Peyer's patch (tissue), 4 donors: ENCODE measurements at regions not wholly inside any gene's neighbourhood (a gene's known extent, or its start where the extent isn't known, plus 50 kb on each side); places are given as distances from the start of the nearest gene placed in this dataset.

Experiments
- DNase-seq, 3 donors: peaks; one replicate each; pipeline ENCODE4 v3.0.0-alpha.2; 2017 to 2019
- H3K27ac ChIP-seq, 4 donors: fragments of 200-600 bp; sonication (generic); one replicate each; pipeline ENCODE4 v1.5.1; 2016 to 2019
- H3K27me3 ChIP-seq, 2 donors: fragments of 200-600 bp; sonication (generic); one replicate each; pipeline ENCODE4 v1.5.1; 2019
- H3K36me3 ChIP-seq, 3 donors: fragments of 200-600 bp; sonication (generic); one replicate each; pipeline ENCODE4 v1.5.1; 2016 to 2019
- H3K4me1 ChIP-seq, 4 donors: fragments of 200-600 bp; sonication (generic); one replicate each; pipeline ENCODE4 v1.5.1; 2016 to 2019
- H3K4me3 ChIP-seq, 4 donors: fragments of 200-600 bp; sonication (generic); 1 replicate in 3 of 4; 2 replicates in 1 of 4; pipeline ENCODE4 v1.5.1; 2016 to 2019; ENCODE audit warnings: mild to moderate bottlenecking in 1 of 4
- H3K9me3 ChIP-seq, 4 donors: fragments of 200-600 bp; sonication (generic); one replicate each; pipeline ENCODE4 v1.5.1; 2016 to 2019; ENCODE audit warnings: mild to moderate bottlenecking in 1 of 4
- POLR2A ChIP-seq, 2 donors: fragments of 450-650 bp; IDR thresholded peaks; one replicate each; pipeline ENCODE4 v1.5.1; 2017; ENCODE audit warnings: antibody characterized with exemption in 2 of 2, mild to moderate bottlenecking in 2 of 2, moderate library complexity in 2 of 2
- TF ChIP-seq, protein P1 (sequence below), 6 experiments: fragments of 450-650 bp in 4 of 6; fragments of 200-600 bp in 2 of 6; sonication (generic) in 1 of 6; IDR thresholded peaks; one replicate each; pipeline ENCODE4 v1.5.1; 2017 to 2019; ENCODE audit warnings: antibody characterized with exemption in 6 of 6, mild to moderate bottlenecking in 3 of 6, moderate library complexity in 1 of 6

DNA sequence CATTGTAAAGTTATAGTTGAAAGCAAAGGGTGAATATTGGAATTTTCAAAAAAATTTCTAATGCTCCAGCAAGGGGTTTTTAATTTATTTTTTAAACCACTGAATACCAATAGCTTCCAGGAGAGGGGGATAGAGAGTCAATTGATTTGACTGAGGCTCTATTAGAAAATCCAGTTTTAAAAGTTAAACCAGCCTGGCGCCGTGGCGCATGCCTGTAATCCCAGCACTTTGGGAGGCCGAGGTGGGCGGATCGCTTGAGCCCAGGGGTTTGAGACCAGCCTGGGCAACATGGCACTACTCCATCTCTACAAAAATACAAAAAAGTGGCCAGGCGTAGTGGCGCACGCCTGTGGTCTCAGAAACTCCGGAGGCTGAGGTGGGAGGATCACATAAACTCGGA, 150.1 kb downstream of the SLC38A4 start:
- no peaks in the 10 kb centered on the region for H3K4me1 ChIP-seq
- no peak overlapping the region for H3K4me3 ChIP-seq
- H3K27me3 ChIP-seq, result no peaks in the 10 kb centered on the region
- H3K36me3 ChIP-seq, result no peaks in the 10 kb centered on the region
- TF ChIP-seq, protein P1, sequence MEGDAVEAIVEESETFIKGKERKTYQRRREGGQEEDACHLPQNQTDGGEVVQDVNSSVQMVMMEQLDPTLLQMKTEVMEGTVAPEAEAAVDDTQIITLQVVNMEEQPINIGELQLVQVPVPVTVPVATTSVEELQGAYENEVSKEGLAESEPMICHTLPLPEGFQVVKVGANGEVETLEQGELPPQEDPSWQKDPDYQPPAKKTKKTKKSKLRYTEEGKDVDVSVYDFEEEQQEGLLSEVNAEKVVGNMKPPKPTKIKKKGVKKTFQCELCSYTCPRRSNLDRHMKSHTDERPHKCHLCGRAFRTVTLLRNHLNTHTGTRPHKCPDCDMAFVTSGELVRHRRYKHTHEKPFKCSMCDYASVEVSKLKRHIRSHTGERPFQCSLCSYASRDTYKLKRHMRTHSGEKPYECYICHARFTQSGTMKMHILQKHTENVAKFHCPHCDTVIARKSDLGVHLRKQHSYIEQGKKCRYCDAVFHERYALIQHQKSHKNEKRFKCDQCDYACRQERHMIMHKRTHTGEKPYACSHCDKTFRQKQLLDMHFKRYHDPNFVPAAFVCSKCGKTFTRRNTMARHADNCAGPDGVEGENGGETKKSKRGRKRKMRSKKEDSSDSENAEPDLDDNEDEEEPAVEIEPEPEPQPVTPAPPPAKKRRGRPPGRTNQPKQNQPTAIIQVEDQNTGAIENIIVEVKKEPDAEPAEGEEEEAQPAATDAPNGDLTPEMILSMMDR (IDR thresholded peaks at IDR 0.05), result peak; percentile 8 to 59 (median 54)
- no peak for TF ChIP-seq POLR2A (IDR thresholded peaks at IDR 0.05)
- DNase-seq, result no peak
- H3K9me3 ChIP-seq, result no peaks in the 10 kb centered on the region
- no peak overlapping the region for H3K27ac ChIP-seq

- H3K27me3 ChIP-seq, result no peaks in the 10 kb centered on the region
- no peak overlapping the region for H3K4me3 ChIP-seq
- no peak overlapping the region for H3K27ac ChIP-seq
- no peak for DNase-seq
- TF ChIP-seq, protein P1 (IDR thresholded peaks at IDR 0.05), result no peak
- no peak for TF ChIP-seq POLR2A (IDR thresholded peaks at IDR 0.05)
- H3K36me3 ChIP-seq, result no peaks in the 10 kb centered on the region
- H3K4me1 ChIP-seq, result no peaks in the 10 kb centered on the region
- no peaks in the 10 kb centered on the region for H3K9me3 ChIP-seq
Measured at GRCh38 chr12:46674800-46675199, 151.0 kb downstream of the SLC38A4 start.

DNA sequence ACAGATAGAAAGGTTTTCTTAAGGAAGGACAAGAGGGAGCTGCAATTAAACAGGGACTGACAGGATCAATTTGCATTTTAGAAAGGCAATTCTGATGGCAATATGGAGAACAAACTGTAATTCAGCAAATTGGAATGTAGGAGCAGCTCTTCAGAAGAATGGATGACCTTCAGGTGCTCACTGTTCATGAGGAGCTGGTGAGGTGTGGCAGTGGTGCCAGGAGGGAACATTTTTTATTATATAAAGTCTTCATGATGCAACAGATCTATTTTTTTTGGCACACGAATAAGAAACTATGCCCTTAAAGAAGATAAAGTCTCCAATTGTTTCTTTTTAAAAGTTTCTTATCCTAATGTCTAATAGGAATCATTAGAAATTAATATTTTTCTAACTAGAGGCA, 151.7 kb downstream of the SLC38A4 start:
- Histone ChIP-seq H3K27me3 (no peaks in the 10 kb centered on the region), H3K9me3 (no peaks in the 10 kb centered on the region), H3K4me1 (no peaks in the 10 kb centered on the region), H3K36me3 (no peaks in the 10 kb centered on the region), H3K4me3 (no peak overlapping the region), H3K27ac (no peak overlapping the region)
- DNase-seq, result no peak
- TF ChIP-seq POLR2A (IDR thresholded peaks at IDR 0.05), result no peak
- TF ChIP-seq, protein P1 (IDR thresholded peaks at IDR 0.05), result no peak

DNA sequence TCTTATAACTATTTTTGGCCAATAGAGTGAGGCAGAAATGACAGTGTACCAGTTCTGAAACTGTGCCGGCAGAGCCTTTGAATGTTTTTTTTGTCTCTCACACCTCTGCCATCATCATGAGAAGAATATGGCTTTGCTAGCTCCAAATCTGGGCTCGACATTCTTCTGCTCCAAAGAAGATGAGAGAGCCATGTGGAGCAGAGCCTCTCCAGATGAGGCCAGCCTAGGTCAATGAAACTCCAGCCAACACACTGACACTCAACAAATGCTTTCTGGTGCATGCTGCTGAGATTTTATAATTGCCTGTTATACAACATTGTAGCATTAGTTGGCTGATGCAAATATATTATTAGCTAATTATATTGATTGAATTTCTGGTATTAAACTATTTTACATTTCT, 154.7 kb downstream of the SLC38A4 start:
- no peak overlapping the region for H3K27ac ChIP-seq
- H3K4me1 ChIP-seq, result no peaks in the 10 kb centered on the region
- no peaks in the 10 kb centered on the region for H3K9me3 ChIP-seq
- no peak for TF ChIP-seq POLR2A (IDR thresholded peaks at IDR 0.05)
- TF ChIP-seq, protein P1 (IDR thresholded peaks at IDR 0.05), result no peak
- no peaks in the 10 kb centered on the region for H3K36me3 ChIP-seq
- H3K27me3 ChIP-seq, result no peaks in the 10 kb centered on the region
- no peak overlapping the region for H3K4me3 ChIP-seq
- DNase-seq, result no peak

GRCh38 chr12:46670636-46671035, 155.2 kb downstream of the SLC38A4 start:
- no peak for DNase-seq
- H3K27ac ChIP-seq, result no peak overlapping the region

More at GRCh38 chr12:46670636-46671035, 155.2 kb downstream of the SLC38A4 start:
- no peaks in the 10 kb centered on the region for H3K4me1 ChIP-seq
- no peak overlapping the region for H3K4me3 ChIP-seq
- H3K9me3 ChIP-seq, result no peaks in the 10 kb centered on the region
- no peaks in the 10 kb centered on the region for H3K36me3 ChIP-seq
- no peak for TF ChIP-seq POLR2A (IDR thresholded peaks at IDR 0.05)
- TF ChIP-seq, protein P1 (IDR thresholded peaks at IDR 0.05), result no peak
- H3K27me3 ChIP-seq, result no peaks in the 10 kb centered on the region
